ENCODE measurements at regions not wholly inside any gene's neighbourhood (a gene's known extent, or its start where the extent isn't known, plus 50 kb on each side); places are given as distances from the start of the nearest gene placed in this dataset.

DNA sequence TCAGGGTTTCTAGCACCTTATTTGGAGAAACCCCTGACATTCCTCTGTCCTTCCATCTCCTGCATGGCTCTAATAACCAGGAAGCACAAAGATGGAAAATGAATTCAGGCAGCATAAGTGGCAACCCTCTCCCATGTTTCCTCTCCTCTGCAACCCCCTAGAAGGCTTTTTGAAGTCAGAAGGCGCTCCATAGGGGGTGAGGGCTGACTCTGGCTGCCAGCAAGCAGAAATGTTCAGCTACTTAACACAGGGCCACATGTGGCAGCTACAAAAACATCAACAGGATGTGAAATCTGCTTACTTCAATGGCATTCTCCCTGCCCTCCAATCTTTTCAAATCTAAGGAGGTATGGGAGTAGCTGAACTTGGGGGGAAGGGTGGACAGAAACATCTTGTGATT lies 55.2 kb upstream of the IRX5 start:
- TF ChIP-seq EZH2 (IDR thresholded peaks at IDR 0.05; ENCODE audit: insufficient read depth, poor library complexity, severe bottlenecking), result no peak
- no peak for TF ChIP-seq EZH2phosphoT487 (IDR thresholded peaks at IDR 0.05; ENCODE audit: insufficient read depth, low read depth)

Measured in GM23248 (cell line).